HepG2 (cell line): ENCODE measurements at regions not wholly inside any gene's neighbourhood (a gene's known extent, or its start where the extent isn't known, plus 50 kb on each side); places are given as distances from the start of the nearest gene placed in this dataset.

Experiments
- ATAC-seq: fragments of 200-7000 bp; cut with Tn5 transposase; 3 replicates; pipeline ENCODE4 v1.9.1; 2020; ENCODE audit warnings: mild to moderate bottlenecking, moderate library complexity
- BruUV-seq: library from RNA; stranded (reverse); fragments of 400-500 nt; replicated peaks from 2 replicates; lab custom pipeline; 2021; lab: Mats Ljungman, UMichigan
- CTCF ChIA-PET: fragments of 300-600 bp; formaldehyde crosslinking; extraction: SDS; loops from one replicate; lab custom pipeline; 2021; ENCODE audit warnings: low total read pairs, inconsistent platforms, low intra/inter-chr PET ratio; lab: Yijun Ruan, JAX
- POLR2A ChIA-PET: fragments of 350-600 bp; sonication (Branson Sonifier 250); formaldehyde crosslinking; loops from one replicate; lab custom pipeline; 2020; ENCODE audit warnings: antibody characterized with exemption, inconsistent platforms; lab: Yijun Ruan, JAX
- DNase-seq: peaks from one replicate; pipeline ENCODE4 v3.0.0-alpha.2; 2015; ENCODE audit warnings: low spot score
- FAIRE-seq: peaks from 3 replicates; lab custom pipeline; 2011; peaks lifted over from hg19 to GRCh38; lab: Jason Lieb, UNC
- H2AFZ ChIP-seq: one replicate; pipeline ENCODE4 v1.6.1; 2011; ENCODE audit warnings: low read length, inconsistent platforms
- H3K27ac ChIP-seq: fragments of 300-600 bp; 3 replicates; pipeline ENCODE4 v1.8.0; 2011; ENCODE audit warnings: mixed run types, mild to moderate bottlenecking, mixed read lengths, low read length, inconsistent platforms; ENCODE audit not compliant: insufficient read depth; ENCODE audit errors: extremely low read length
- H3K27me3 ChIP-seq, 2 experiments: fragments of 200-600 bp in 1 of 2; 2 replicates in 1 of 2; 3 replicates in 1 of 2; pipeline versions ENCODE4 v1.6.0 to v1.8.0; 2011; ENCODE audit warnings: low read length in 2 of 2, mild to moderate bottlenecking in 2 of 2, moderate library complexity in 2 of 2, inconsistent platforms in 1 of 2; ENCODE audit not compliant: insufficient read depth in 2 of 2, control insufficient read depth in 1 of 2
- H3K36me3 ChIP-seq, 2 experiments: fragments of 200-600 bp in 1 of 2; replicated peaks in 1 of 2; 2 replicates in 1 of 2; 3 replicates in 1 of 2; pipeline versions ENCODE4 v1.5.1 to v1.8.0; 2011; ENCODE audit warnings: low read length in 2 of 2, inconsistent platforms in 1 of 2; ENCODE audit not compliant: insufficient read depth in 2 of 2, control insufficient read depth in 1 of 2
- H3K4me1 ChIP-seq: 2 replicates; pipeline ENCODE4 v1.5.1; 2012; ENCODE audit warnings: low read length, inconsistent platforms; ENCODE audit not compliant: insufficient read depth
- H3K4me2 ChIP-seq: 2 replicates; pipeline ENCODE4 v1.6.0; 2011; ENCODE audit warnings: low read depth, low read length, inconsistent platforms
- H3K4me3 ChIP-seq, 3 experiments: fragments of 200-600 bp in 1 of 3; sonication (generic), shearing (Covaris generic) in 1 of 3; replicated peaks in 1 of 3; 2 replicates each; pipeline ENCODE4 v1.5.1; 2011 to 2016; ENCODE audit warnings: low read length in 3 of 3, inconsistent platforms in 2 of 3, low read depth in 2 of 3, mild to moderate bottlenecking in 2 of 3, control low read depth in 1 of 3, mixed read lengths in 1 of 3; ENCODE audit not compliant: insufficient read depth in 1 of 3
- H3K79me2 ChIP-seq: one replicate; pipeline ENCODE4 v1.6.1; 2011; ENCODE audit warnings: low read length, inconsistent platforms; ENCODE audit not compliant: insufficient read depth
- H3K9ac ChIP-seq: 2 replicates; pipeline ENCODE4 v1.6.0; 2011; ENCODE audit warnings: mild to moderate bottlenecking, low read depth, low read length, inconsistent platforms; ENCODE audit not compliant: insufficient read depth
- H3K9me3 ChIP-seq: 2 replicates; pipeline ENCODE4 v1.5.1; 2012; ENCODE audit warnings: mild to moderate bottlenecking, low read length
- H4K20me1 ChIP-seq: 2 replicates; pipeline ENCODE4 v1.6.0; 2011; ENCODE audit warnings: inconsistent platforms, mild to moderate bottlenecking, low read length, moderate library complexity; ENCODE audit not compliant: insufficient read depth
- ETV5 ChIP-seq: IDR thresholded peaks from 2 replicates; pipeline ENCODE4 v1.6.1; 2018; ENCODE audit warnings: missing biosample characterization, missing genetic modification reagents, inconsistent platforms, borderline replicate concordance
- GATAD2A ChIP-seq: IDR thresholded peaks from 2 replicates; pipeline ENCODE4 v1.6.1; 2016
- GTF3A ChIP-seq: sonication (generic); formaldehyde crosslinking; conservative IDR thresholded peaks from 2 replicates; pipeline ENCODE4 v1.4.0; 2020; ENCODE audit warnings: mild to moderate bottlenecking, missing genetic modification reagents
- IKZF1 ChIP-seq: fragments of 450-650 bp; IDR thresholded peaks from 2 replicates; pipeline ENCODE4 v1.7.1; 2016
- KLF6 ChIP-seq: IDR thresholded peaks from 2 replicates; pipeline ENCODE4 v1.8.0; 2016; ENCODE audit warnings: missing biosample characterization, missing genetic modification reagents
- MYNN ChIP-seq: sonication (generic); formaldehyde crosslinking; IDR thresholded peaks from 2 replicates; pipeline ENCODE4 v1.4.0; 2020; ENCODE audit warnings: mild to moderate bottlenecking, low read depth, missing genetic modification reagents
- RBAK ChIP-seq: sonication (generic); formaldehyde crosslinking; IDR thresholded peaks from 2 replicates; pipeline ENCODE4 v1.5.1; 2020; ENCODE audit warnings: mild to moderate bottlenecking, missing genetic modification reagents
- RFXAP ChIP-seq: sonication (generic); formaldehyde crosslinking; IDR thresholded peaks from 2 replicates; pipeline ENCODE4 v1.4.0; 2020; ENCODE audit warnings: missing genetic modification reagents, borderline replicate concordance
- THYN1 ChIP-seq: sonication (generic); formaldehyde crosslinking; IDR thresholded peaks from 2 replicates; pipeline ENCODE4 v1.8.1; 2023; ENCODE audit warnings: low read depth, mild to moderate bottlenecking, moderate library complexity, missing genetic modification reagents, borderline replicate concordance
- ZFP41 ChIP-seq: sonication (generic); formaldehyde crosslinking; IDR thresholded peaks from 2 replicates; pipeline ENCODE4 v1.4.0; 2020; ENCODE audit warnings: mild to moderate bottlenecking, missing genetic modification reagents, borderline replicate concordance
- ZNF337 ChIP-seq: sonication (generic); formaldehyde crosslinking; IDR thresholded peaks from 2 replicates; pipeline ENCODE4 v1.5.1; 2020; ENCODE audit warnings: missing genetic modification reagents, low read depth, mild to moderate bottlenecking, borderline replicate concordance
- ZNF510 ChIP-seq: sonication (generic); formaldehyde crosslinking; IDR thresholded peaks from 2 replicates; pipeline ENCODE4 v1.4.0; 2020; ENCODE audit warnings: low read depth, mild to moderate bottlenecking, missing genetic modification reagents
- ZZZ3 ChIP-seq: sonication (generic); formaldehyde crosslinking; IDR thresholded peaks from 2 replicates; pipeline ENCODE4 v1.4.0; 2020; ENCODE audit warnings: missing genetic modification reagents, mild to moderate bottlenecking, borderline replicate concordance
- WGBS: methylation state at CpG from one replicate; pipeline ENCODE4 v1.1.6; 2017; ENCODE audit warnings: low lambda C conversion rate; 5-methylcytosine and 5-hydroxymethylcytosine counted together
- in situ Hi-C: cut with HindIII; loops from 2 replicates; pipeline ENCODE4 v1.10.0; 2017; ENCODE audit warnings: low pct_unique_long_range_greater_than_20kb; ENCODE audit not compliant: extremely low pct_ligation_motif_present
- intact Hi-C: fragments of 100-400 bp; cut with micrococcal nuclease; formaldehyde crosslinking; loops from one replicate; pipeline ENCODE4 v1.10.0; 2022; ENCODE audit not compliant: unreplicated experiment
- TF ChIP-seq, protein P1 (sequence below): IDR thresholded peaks from 2 replicates; pipeline ENCODE4 v1.6.1; 2016; ENCODE audit warnings: mild to moderate bottlenecking, missing biosample characterization, missing genetic modification reagents

DNA sequence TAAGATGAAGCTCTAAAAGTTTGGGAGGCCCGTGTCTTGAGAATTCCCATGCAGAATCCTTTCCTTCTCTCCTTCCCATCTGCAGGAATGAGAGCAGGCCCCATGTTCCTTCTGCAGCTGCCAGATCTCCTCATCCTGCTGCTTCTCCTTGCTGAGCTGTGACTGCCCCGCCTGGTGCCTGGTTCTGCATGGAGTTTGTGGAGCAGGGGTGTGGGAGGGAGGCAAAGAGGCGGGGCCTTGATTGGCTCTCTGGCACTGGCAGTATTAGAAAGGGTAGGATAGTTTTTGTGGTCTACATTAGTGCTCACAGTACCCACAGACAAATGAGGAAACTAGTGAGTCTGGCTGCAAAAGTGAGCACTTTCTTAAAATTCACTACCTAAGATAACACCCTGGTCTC lies 91.1 kb upstream of the CLPB start:
- Histone ChIP-seq H3K4me1 (no peaks in the 10 kb centered on the region), H3K27me3 (peaks cover 0 to 5% of the 10 kb centered on the region in 2 experiments; a peak in 3 of 5 replicates), H3K27ac (no peak overlapping the region), H2AFZ (no peak overlapping the region), H3K36me3 (no peaks in the 10 kb centered on the region), H3K9ac (no peak overlapping the region), H4K20me1 (no peaks in the 10 kb centered on the region), H3K4me2 (no peak overlapping the region), H3K9me3 (no peaks in the 10 kb centered on the region), H3K79me2 (no peaks in the 10 kb centered on the region), H3K4me3 (no peak overlapping the region)
- DNase-seq (no peak), ATAC-seq (no peak), FAIRE-seq (no peak)
- ChIA-PET POLR2A (no interaction called here), CTCF (no interaction called here)
- 0% methylated on average over 3 of the region's 3 CpGs for WGBS
- in situ Hi-C loops: no loop called here
- no TSS peak for BruUV-seq
- no peak for TF ChIP-seq ZZZ3 (CRISPR knock-in tag)
- no peak for TF ChIP-seq GTF3A
- TF ChIP-seq IKZF1: no peak
- no peak for TF ChIP-seq ZNF510 (CRISPR knock-in tag)
- TF ChIP-seq KLF6 (CRISPR knock-in tag): no peak
- TF ChIP-seq RBAK (CRISPR knock-in tag): no peak
- TF ChIP-seq, protein P1, sequence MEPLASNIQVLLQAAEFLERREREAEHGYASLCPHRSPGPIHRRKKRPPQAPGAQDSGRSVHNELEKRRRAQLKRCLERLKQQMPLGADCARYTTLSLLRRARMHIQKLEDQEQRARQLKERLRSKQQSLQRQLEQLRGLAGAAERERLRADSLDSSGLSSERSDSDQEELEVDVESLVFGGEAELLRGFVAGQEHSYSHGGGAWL (CRISPR knock-in tag): no peak
- no peak for TF ChIP-seq ZNF337 (CRISPR knock-in tag)
- no peak for TF ChIP-seq GATAD2A (CRISPR knock-in tag)
- TF ChIP-seq RFXAP (CRISPR knock-in tag): no peak
- no peak for TF ChIP-seq MYNN (CRISPR knock-in tag)
- TF ChIP-seq THYN1: no peak
- no peak for TF ChIP-seq ETV5 (CRISPR knock-in tag)
- TF ChIP-seq ZFP41 (CRISPR knock-in tag): no peak
- intact Hi-C loops: no loop called here
